Astrocyte (in vitro differentiated cells and primary cell): ENCODE measurements at regions not wholly inside any gene's neighbourhood (a gene's known extent, or its start where the extent isn't known, plus 50 kb on each side); places are given as distances from the start of the nearest gene placed in this dataset.
"Not testable (repeated sequence)": the region's sequence is repeated elsewhere in the genome, so short reads cannot be mapped to it uniquely, and the experiment has no call there.

Source experiments
- DNase-seq: peaks from one replicate; pipeline ENCODE4 v3.0.0-alpha.2; 2010; ENCODE audit warnings: low read depth
- FAIRE-seq: peaks from 2 replicates; lab custom pipeline; 2011; peaks lifted over from hg19 to GRCh38; lab: Jason Lieb, UNC
- H2AFZ ChIP-seq: 2 replicates; pipeline ENCODE4 v1.6.0; 2012; ENCODE audit warnings: low read depth, low read length, inconsistent platforms
- H3K27ac ChIP-seq: 2 replicates; pipeline ENCODE4 v1.5.1; 2011; ENCODE audit warnings: low read depth, low read length, inconsistent platforms
- H3K27me3 ChIP-seq: 2 replicates; pipeline ENCODE4 v1.6.0; 2011; ENCODE audit warnings: low read length, inconsistent platforms; ENCODE audit not compliant: insufficient read depth
- H3K36me3 ChIP-seq: 2 replicates; pipeline ENCODE4 v1.5.1; 2011; ENCODE audit warnings: low read length, inconsistent platforms; ENCODE audit not compliant: insufficient read depth
- H3K4me1 ChIP-seq: 2 replicates; pipeline ENCODE4 v1.5.1; 2011; ENCODE audit warnings: low read length, inconsistent platforms; ENCODE audit not compliant: insufficient read depth
- H3K4me2 ChIP-seq: 2 replicates; pipeline ENCODE4 v1.6.0; 2012; ENCODE audit warnings: low read length, inconsistent platforms
- H3K4me3 ChIP-seq: 2 replicates; pipeline ENCODE4 v1.5.1; 2011; ENCODE audit warnings: low read depth, mild to moderate bottlenecking, low read length, inconsistent platforms; ENCODE audit not compliant: insufficient read depth
- H3K79me2 ChIP-seq: 2 replicates; pipeline ENCODE4 v1.6.0; 2012; ENCODE audit warnings: mild to moderate bottlenecking, low read length, inconsistent platforms; ENCODE audit not compliant: insufficient read depth
- H3K9ac ChIP-seq: 2 replicates; pipeline ENCODE4 v1.6.0; 2012; ENCODE audit warnings: mild to moderate bottlenecking, low read length, inconsistent platforms
- H3K9me3 ChIP-seq: 2 replicates; pipeline ENCODE4 v1.5.1; 2012; ENCODE audit warnings: low read depth, mild to moderate bottlenecking, low read length, inconsistent platforms; ENCODE audit not compliant: insufficient read depth
- H4K20me1 ChIP-seq: 2 replicates; pipeline ENCODE4 v1.6.0; 2012; ENCODE audit warnings: low read length, inconsistent platforms; ENCODE audit not compliant: insufficient read depth
- H3K27ac Mint-ChIP-seq: one replicate; pipeline ENCODE4 v1.8.0; 2021; ENCODE audit warnings: mild to moderate bottlenecking, mixed read lengths; ENCODE audit not compliant: unreplicated experiment
- H3K27me3 Mint-ChIP-seq: one replicate; pipeline ENCODE4 v1.8.0; 2021; ENCODE audit warnings: low read depth, mixed read lengths; ENCODE audit not compliant: unreplicated experiment
- H3K36me3 Mint-ChIP-seq: one replicate; pipeline ENCODE4 v1.8.0; 2021; ENCODE audit warnings: low read depth, mixed read lengths; ENCODE audit not compliant: unreplicated experiment
- H3K4me1 Mint-ChIP-seq: one replicate; pipeline ENCODE4 v1.8.0; 2021; ENCODE audit warnings: low read depth, mixed read lengths; ENCODE audit not compliant: unreplicated experiment
- H3K4me3 Mint-ChIP-seq: one replicate; pipeline ENCODE4 v1.8.0; 2021; ENCODE audit warnings: mild to moderate bottlenecking, moderate library complexity, mixed read lengths; ENCODE audit not compliant: unreplicated experiment
- H3K9me3 Mint-ChIP-seq: one replicate; pipeline ENCODE4 v1.8.0; 2021; ENCODE audit warnings: mild to moderate bottlenecking, mixed read lengths; ENCODE audit not compliant: unreplicated experiment
- CTCF ChIP-seq: IDR thresholded peaks from 2 replicates; pipeline ENCODE4 v1.5.1; 2011; ENCODE audit warnings: low read depth, mild to moderate bottlenecking, inconsistent platforms, low read length, moderate library complexity; ENCODE audit not compliant: insufficient read depth
- EZH2 ChIP-seq: IDR thresholded peaks from 2 replicates; pipeline ENCODE4 v1.6.1; 2012; ENCODE audit warnings: mild to moderate bottlenecking, low read length, inconsistent platforms; ENCODE audit not compliant: insufficient read depth

DNA sequence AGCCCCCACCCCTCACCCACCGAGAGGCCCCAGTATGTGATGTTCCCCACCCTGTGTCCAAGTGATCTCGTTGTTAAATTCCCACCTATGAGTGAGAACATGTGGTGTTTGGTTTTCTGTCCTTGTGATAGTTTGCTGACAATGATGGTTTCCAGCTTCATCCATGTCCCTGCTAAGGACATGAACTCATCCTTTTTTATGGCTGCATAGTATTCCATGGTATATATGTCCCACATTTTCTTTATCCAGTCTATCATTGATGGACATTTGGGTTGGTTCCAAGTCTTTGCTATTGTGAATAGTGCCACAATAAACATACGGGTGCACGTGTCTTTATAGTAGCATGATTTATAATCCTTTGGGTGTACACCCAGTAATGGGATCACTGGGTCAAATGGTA lies 79.2 kb downstream of the PXDC1 start:
- H3K4me1 ChIP-seq, FAIRE-seq, H3K9ac ChIP-seq, H3K9me3 ChIP-seq, DNase-seq, H3K79me2 ChIP-seq, H3K4me3 ChIP-seq, H3K27me3 ChIP-seq, H3K36me3 Mint-ChIP-seq, H3K4me2 ChIP-seq, H4K20me1 ChIP-seq, H3K27ac Mint-ChIP-seq, H3K36me3 ChIP-seq, H3K27ac ChIP-seq, H2AFZ ChIP-seq, H3K4me1 Mint-ChIP-seq, H3K4me3 Mint-ChIP-seq: not testable (repeated sequence)
- Mint-ChIP-seq H3K27me3 (peaks cover 11% of the 10 kb centered on the region), H3K9me3 (peaks cover 16% of the 10 kb centered on the region)

DNA sequence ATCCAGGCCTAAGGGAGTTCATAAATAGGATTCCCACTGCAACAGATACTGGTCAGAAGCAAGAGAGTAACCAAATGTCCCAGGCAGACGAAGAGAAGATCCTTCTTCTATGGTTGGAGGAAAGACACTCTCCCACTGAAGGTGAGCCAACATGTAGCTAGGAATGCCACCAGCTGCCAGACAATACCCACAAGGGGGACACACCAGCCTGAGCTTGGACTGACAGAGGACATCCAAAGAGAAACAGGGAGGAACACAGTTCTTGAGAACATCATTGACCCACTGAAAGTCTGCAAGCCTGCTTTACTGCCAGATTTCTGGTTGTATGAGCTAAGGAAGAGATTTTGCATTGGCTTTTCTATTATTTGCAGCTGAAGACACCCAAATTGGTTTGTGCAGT lies 80.1 kb downstream of the PXDC1 start:
- Histone ChIP-seq H3K27me3 (peaks cover 3% of the 10 kb centered on the region), H3K9ac (no peak overlapping the region), H2AFZ (no peak overlapping the region), H4K20me1 (no peaks in the 10 kb centered on the region), H3K9me3 (no peaks in the 10 kb centered on the region), H3K4me1 (no peaks in the 10 kb centered on the region), H3K4me3 (no peak overlapping the region), H3K4me2 (no peak overlapping the region), H3K27ac (no peak overlapping the region), H3K79me2 (no peaks in the 10 kb centered on the region), H3K36me3 (no peaks in the 10 kb centered on the region)
- Mint-ChIP-seq H3K4me3 (no peak overlapping the region), H3K27me3 (peaks cover 11% of the 10 kb centered on the region), H3K36me3 (no peaks in the 10 kb centered on the region), H3K4me1 (no peaks in the 10 kb centered on the region), H3K9me3 (peaks cover 18% of the 10 kb centered on the region), H3K27ac (no peak overlapping the region)
- no peak for DNase-seq
- no peak for TF ChIP-seq CTCF
- FAIRE-seq: no peak

- no peak for DNase-seq
- Mint-ChIP-seq H3K4me3 (no peak overlapping the region), H3K27ac (no peak overlapping the region), H3K9me3 (peaks cover 15% of the 10 kb centered on the region), H3K4me1 (peaks cover 2% of the 10 kb centered on the region), H3K27me3 (peaks cover 8% of the 10 kb centered on the region), H3K36me3 (no peaks in the 10 kb centered on the region)
- no peaks in the 10 kb centered on the region for H3K9me3 ChIP-seq
- H2AFZ ChIP-seq: no peak overlapping the region
- H3K9ac ChIP-seq: no peak overlapping the region
- H3K4me3 ChIP-seq: no peak overlapping the region
- H3K27me3 ChIP-seq: peaks cover 3% of the 10 kb centered on the region
- no peaks in the 10 kb centered on the region for H4K20me1 ChIP-seq
- no peak overlapping the region for H3K27ac ChIP-seq
- H3K36me3 ChIP-seq: no peaks in the 10 kb centered on the region
- no peak for FAIRE-seq
- no peak overlapping the region for H3K4me2 ChIP-seq
- no peaks in the 10 kb centered on the region for H3K79me2 ChIP-seq
- no peaks in the 10 kb centered on the region for H3K4me1 ChIP-seq
- no peak for TF ChIP-seq EZH2
- TF ChIP-seq CTCF: no peak
Observed at GRCh38 chr6:3670356-3670755, 81.2 kb downstream of the PXDC1 start.
